Tibial nerve (tissue), 3 donors: ENCODE measurements at regions not wholly inside any gene's neighbourhood (a gene's known extent, or its start where the extent isn't known, plus 50 kb on each side); places are given as distances from the start of the nearest gene placed in this dataset.

Source experiments
- CTCF ChIP-seq, 5 experiments: fragments of 200-600 bp in 3 of 5; fragments of 450-650 bp in 2 of 5; sonication (generic) in 3 of 5; IDR thresholded peaks; one replicate each; pipeline ENCODE4 v1.5.1; 2016 to 2019; ENCODE audit warnings: antibody characterized with exemption in 5 of 5, mild to moderate bottlenecking in 3 of 5, moderate library complexity in 2 of 5
- POLR2A ChIP-seq, 2 donors: fragments of 450-650 bp; IDR thresholded peaks; one replicate each; pipeline ENCODE4 v1.6.1; 2017; ENCODE audit warnings: antibody characterized with exemption in 2 of 2, mild to moderate bottlenecking in 2 of 2, moderate library complexity in 2 of 2

GRCh38 chr13:33940256-33940655, 122.3 kb downstream of the RFC3 start:
- no peak for TF ChIP-seq POLR2A (IDR thresholded peaks at IDR 0.05)
- no peak for TF ChIP-seq CTCF (IDR thresholded peaks at IDR 0.05)
